ENCODE measurements at regions not wholly inside any gene's neighbourhood (a gene's known extent, or its start where the extent isn't known, plus 50 kb on each side); places are given as distances from the start of the nearest gene placed in this dataset.

GRCh38 chr15:29560896-29561295 is 261.4 kb downstream of the TJP1 start:
- TF ChIP-seq CTCF (IDR thresholded peaks at IDR 0.05; ENCODE audit: low read depth, low read length), result no peak
- ChIA-PET POLR2A (no interaction called here), CTCF (no interaction called here)
- Histone ChIP-seq H3K9me3 (ENCODE audit: control insufficient read depth, insufficient read depth, low read length) (no peaks in the 10 kb centered on the region), H3K27ac (ENCODE audit: low read depth, low read length) (no peak overlapping the region), H3K27me3 (ENCODE audit: control insufficient read depth, insufficient read depth, low read length) (peaks cover 4% of the 10 kb centered on the region), H3K4me3 (ENCODE audit: low read depth, low read length) (no peak overlapping the region)
- no peak for DNase-seq (ENCODE audit: low read depth, low spot score)

- DNase-seq (ENCODE audit: low read depth, low spot score), result no peak
- ChIA-PET POLR2A (no interaction called here), CTCF (no interaction called here)
- no peak overlapping the region for H3K27ac ChIP-seq (ENCODE audit: low read depth, low read length)
- no peak overlapping the region for H3K4me3 ChIP-seq (ENCODE audit: low read depth, low read length)
- no peak for TF ChIP-seq CTCF (IDR thresholded peaks at IDR 0.05; ENCODE audit: low read depth, low read length)
- H3K27me3 ChIP-seq (ENCODE audit: control insufficient read depth, insufficient read depth, low read length), result no peaks in the 10 kb centered on the region
- no peaks in the 10 kb centered on the region for H3K9me3 ChIP-seq (ENCODE audit: control insufficient read depth, insufficient read depth, low read length)
Observed at GRCh38 chr15:29558261-29558660, 264.0 kb downstream of the TJP1 start.

GRCh38 chr15:29557171-29557570 is 265.1 kb downstream of the TJP1 start:
- no peak overlapping the region for H3K27ac ChIP-seq (ENCODE audit: low read depth, low read length)
- DNase-seq (ENCODE audit: low read depth, low spot score), result no peak
- H3K4me3 ChIP-seq (ENCODE audit: low read depth, low read length), result no peak overlapping the region
- no peak for TF ChIP-seq CTCF (IDR thresholded peaks at IDR 0.05; ENCODE audit: low read depth, low read length)
- H3K9me3 ChIP-seq (ENCODE audit: control insufficient read depth, insufficient read depth, low read length), result no peaks in the 10 kb centered on the region
- ChIA-PET POLR2A (no interaction called here), CTCF (no interaction called here)
- peaks cover 3% of the 10 kb centered on the region for H3K27me3 ChIP-seq (ENCODE audit: control insufficient read depth, insufficient read depth, low read length)

- POLR2A ChIA-PET, result no interaction called here
- DNase-seq (ENCODE audit: low read depth, low spot score), result no peak
- no peak for TF ChIP-seq CTCF (IDR thresholded peaks at IDR 0.05; ENCODE audit: low read depth, low read length)
- Histone ChIP-seq H3K9me3 (ENCODE audit: control insufficient read depth, insufficient read depth, low read length) (no peaks in the 10 kb centered on the region), H3K4me3 (ENCODE audit: low read depth, low read length) (no peak overlapping the region), H3K27me3 (ENCODE audit: control insufficient read depth, insufficient read depth, low read length) (peaks cover 3% of the 10 kb centered on the region), H3K27ac (ENCODE audit: low read depth, low read length) (no peak overlapping the region)
- CTCF ChIA-PET, result no interaction called here
Observed at GRCh38 chr15:29556380-29556779, 265.9 kb downstream of the TJP1 start.

GRCh38 chr15:29554531-29554930 is 267.7 kb downstream of the TJP1 start:
- no peak for TF ChIP-seq CTCF (IDR thresholded peaks at IDR 0.05; ENCODE audit: low read depth, low read length)
- no peak for DNase-seq (ENCODE audit: low read depth, low spot score)
- H3K9me3 ChIP-seq (ENCODE audit: control insufficient read depth, insufficient read depth, low read length), result no peaks in the 10 kb centered on the region
- ChIA-PET POLR2A (no interaction called here), CTCF (no interaction called here)
- no peak overlapping the region for H3K4me3 ChIP-seq (ENCODE audit: low read depth, low read length)
- H3K27me3 ChIP-seq (ENCODE audit: control insufficient read depth, insufficient read depth, low read length), result peaks cover 3% of the 10 kb centered on the region
- no peak overlapping the region for H3K27ac ChIP-seq (ENCODE audit: low read depth, low read length)
